OCI-LY1 (cell line): ENCODE measurements at regions not wholly inside any gene's neighbourhood (a gene's known extent, or its start where the extent isn't known, plus 50 kb on each side); places are given as distances from the start of the nearest gene placed in this dataset.

Source experiments
- H2AFZ ChIP-seq: fragments of 200-600 bp; sonication (generic), shearing (Covaris generic); 2 replicates; pipeline ENCODE4 v1.6.0; 2014; ENCODE audit warnings: antibody characterized with exemption, mild to moderate bottlenecking, low read length
- H3F3A ChIP-seq: fragments of 200-600 bp; sonication (generic), shearing (Covaris generic); 2 replicates; pipeline ENCODE4 v1.6.0; 2014; ENCODE audit warnings: mild to moderate bottlenecking, antibody characterized with exemption, low read length, moderate library complexity; ENCODE audit not compliant: insufficient read depth
- H3K27ac ChIP-seq: fragments of 200-600 bp; sonication (generic); 2 replicates; pipeline ENCODE4 v1.5.1; 2014; ENCODE audit warnings: low read length, mixed run types, mild to moderate bottlenecking, low read depth; ENCODE audit not compliant: poor library complexity, severe bottlenecking
- H3K27me3 ChIP-seq: fragments of 200-600 bp; sonication (generic); 2 replicates; pipeline ENCODE4 v1.6.0; 2014; ENCODE audit warnings: antibody characterized with exemption, mild to moderate bottlenecking, low read length, moderate library complexity; ENCODE audit not compliant: insufficient read depth
- H3K36me3 ChIP-seq: fragments of 200-600 bp; sonication (generic); 2 replicates; pipeline ENCODE4 v1.6.1; 2014; ENCODE audit warnings: mild to moderate bottlenecking, antibody characterized with exemption, low read length, moderate library complexity, mixed read lengths; ENCODE audit not compliant: insufficient read depth
- H3K4me1 ChIP-seq: fragments of 200-600 bp; sonication (generic); 2 replicates; pipeline ENCODE4 v1.5.1; 2014; ENCODE audit warnings: mild to moderate bottlenecking, low read length, moderate library complexity; ENCODE audit not compliant: insufficient read depth, severe bottlenecking
- H3K4me2 ChIP-seq: fragments of 200-600 bp; sonication (generic), shearing (Covaris generic); 2 replicates; pipeline ENCODE4 v1.6.1; 2014; ENCODE audit warnings: low read length
- H3K4me3 ChIP-seq: fragments of 200-600 bp; sonication (generic); 2 replicates; pipeline ENCODE4 v1.5.1; 2014; ENCODE audit warnings: low read length, low read depth, mild to moderate bottlenecking, mixed read lengths; ENCODE audit not compliant: poor library complexity, severe bottlenecking
- H3K79me2 ChIP-seq: fragments of 200-600 bp; shearing (Covaris generic); 2 replicates; pipeline ENCODE4 v1.6.1; 2016; ENCODE audit warnings: mixed run types, low read length, mixed read lengths; ENCODE audit not compliant: insufficient read depth
- H3K9ac ChIP-seq: fragments of 200-600 bp; sonication (generic), shearing (Covaris generic); 2 replicates; pipeline ENCODE4 v1.6.1; 2014; ENCODE audit warnings: mild to moderate bottlenecking, low read length, mixed read lengths
- H3K9me2 ChIP-seq: fragments of 200-600 bp; sonication (generic), shearing (Covaris generic); 2 replicates; pipeline ENCODE4 v1.6.1; 2014; ENCODE audit warnings: low read depth, mild to moderate bottlenecking, low read length, mixed read lengths
- H3K9me3 ChIP-seq: fragments of 200-600 bp; shearing (Covaris generic); 2 replicates; pipeline ENCODE4 v1.6.1; 2014; ENCODE audit warnings: low read length, mixed read lengths
- H4K20me1 ChIP-seq: fragments of 200-600 bp; sonication (generic), shearing (Covaris generic); 2 replicates; pipeline ENCODE4 v1.6.0; 2016; ENCODE audit warnings: mild to moderate bottlenecking, low read length; ENCODE audit not compliant: insufficient read depth
- EZH2 ChIP-seq: fragments of 200-600 bp; sonication (generic), shearing (Covaris generic); IDR thresholded peaks from 2 replicates; pipeline ENCODE4 v1.8.0; 2017; ENCODE audit warnings: borderline replicate concordance, mixed run types, mild to moderate bottlenecking, antibody characterized with exemption, low read length, moderate library complexity, mixed read lengths
- TF ChIP-seq, protein P1 (sequence below): fragments of 200-600 bp; sonication (generic), shearing (Covaris generic); IDR thresholded peaks from 2 replicates; pipeline ENCODE4 v1.5.1; 2017; ENCODE audit warnings: mild to moderate bottlenecking, antibody characterized with exemption, low read length, moderate library complexity, mixed read lengths

DNA sequence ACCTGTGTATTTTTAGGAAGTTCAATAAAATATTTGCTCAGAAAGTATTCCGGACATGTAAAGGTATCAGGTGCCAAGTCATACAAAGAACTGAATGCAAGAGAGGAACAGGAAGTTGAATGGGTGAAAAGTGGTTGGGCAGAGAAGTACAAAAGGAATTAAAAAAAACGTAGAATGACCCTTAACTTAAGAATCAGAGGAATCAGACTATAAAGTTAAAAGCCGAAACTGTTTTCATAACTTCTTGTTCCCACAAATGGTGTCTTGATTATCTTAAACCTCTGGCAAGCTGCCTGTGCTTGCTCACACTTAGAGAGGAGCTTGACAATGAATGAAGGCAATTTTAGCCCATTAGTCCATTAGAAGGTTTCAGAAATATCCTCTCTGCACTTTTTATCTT is 81.6 kb upstream of the HHIP start:
- Histone ChIP-seq H3K27ac (no peak overlapping the region), H3K4me1 (no peaks in the 10 kb centered on the region), H3K27me3 (no peaks in the 10 kb centered on the region), H3K4me2 (no peak overlapping the region), H4K20me1 (no peaks in the 10 kb centered on the region), H3K36me3 (no peaks in the 10 kb centered on the region), H2AFZ (no peak overlapping the region), H3K4me3 (no peak overlapping the region), H3K9me2 (no peaks in the 10 kb centered on the region), H3K9me3 (no peaks in the 10 kb centered on the region), H3K9ac (no peak overlapping the region), H3F3A (no peaks in the 10 kb centered on the region), H3K79me2 (no peaks in the 10 kb centered on the region)
- TF ChIP-seq, protein P1, sequence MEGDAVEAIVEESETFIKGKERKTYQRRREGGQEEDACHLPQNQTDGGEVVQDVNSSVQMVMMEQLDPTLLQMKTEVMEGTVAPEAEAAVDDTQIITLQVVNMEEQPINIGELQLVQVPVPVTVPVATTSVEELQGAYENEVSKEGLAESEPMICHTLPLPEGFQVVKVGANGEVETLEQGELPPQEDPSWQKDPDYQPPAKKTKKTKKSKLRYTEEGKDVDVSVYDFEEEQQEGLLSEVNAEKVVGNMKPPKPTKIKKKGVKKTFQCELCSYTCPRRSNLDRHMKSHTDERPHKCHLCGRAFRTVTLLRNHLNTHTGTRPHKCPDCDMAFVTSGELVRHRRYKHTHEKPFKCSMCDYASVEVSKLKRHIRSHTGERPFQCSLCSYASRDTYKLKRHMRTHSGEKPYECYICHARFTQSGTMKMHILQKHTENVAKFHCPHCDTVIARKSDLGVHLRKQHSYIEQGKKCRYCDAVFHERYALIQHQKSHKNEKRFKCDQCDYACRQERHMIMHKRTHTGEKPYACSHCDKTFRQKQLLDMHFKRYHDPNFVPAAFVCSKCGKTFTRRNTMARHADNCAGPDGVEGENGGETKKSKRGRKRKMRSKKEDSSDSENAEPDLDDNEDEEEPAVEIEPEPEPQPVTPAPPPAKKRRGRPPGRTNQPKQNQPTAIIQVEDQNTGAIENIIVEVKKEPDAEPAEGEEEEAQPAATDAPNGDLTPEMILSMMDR, result no peak
- TF ChIP-seq EZH2, result no peak

DNA sequence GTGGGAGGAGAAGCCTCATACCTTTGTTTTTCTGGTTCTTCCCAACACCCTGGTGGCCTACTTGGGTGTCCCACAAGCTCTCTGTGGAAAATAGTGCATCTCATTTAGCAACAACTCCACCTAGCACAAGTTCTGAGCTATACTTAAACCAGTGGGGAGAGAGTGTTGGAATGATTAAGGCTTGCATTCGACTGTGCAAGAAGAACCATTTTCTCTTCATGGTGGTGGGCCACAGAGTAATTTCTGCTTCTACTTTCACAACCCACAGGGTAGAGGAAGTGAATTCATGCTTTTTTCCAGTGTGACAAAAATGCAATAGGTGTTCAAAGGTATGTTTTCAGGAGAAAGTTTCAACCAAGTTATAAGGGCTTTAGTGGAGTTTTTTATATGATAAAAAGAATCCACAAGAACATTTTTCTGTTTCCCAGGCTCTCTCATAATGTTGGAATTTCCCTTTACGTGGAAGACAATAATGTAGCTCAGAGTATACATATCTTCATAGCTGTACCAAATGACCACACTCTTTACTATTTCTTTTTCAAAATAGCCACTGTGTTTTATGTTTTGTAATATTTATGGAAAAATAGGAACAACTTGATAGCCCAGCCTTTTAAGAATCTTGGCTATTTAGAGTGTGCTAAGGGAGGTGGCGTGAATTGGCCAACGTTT is 80.3 kb upstream of the HHIP start:
- Histone ChIP-seq H3K9ac (no peak overlapping the region), H4K20me1 (no peaks in the 10 kb centered on the region), H3K9me3 (no peaks in the 10 kb centered on the region), H3K79me2 (no peaks in the 10 kb centered on the region), H3K27ac (no peak overlapping the region), H2AFZ (no peak overlapping the region), H3K4me1 (no peaks in the 10 kb centered on the region), H3K9me2 (no peaks in the 10 kb centered on the region), H3K4me3 (no peak overlapping the region), H3K36me3 (no peaks in the 10 kb centered on the region), H3K27me3 (no peaks in the 10 kb centered on the region), H3K4me2 (no peak overlapping the region), H3F3A (no peaks in the 10 kb centered on the region)
- TF ChIP-seq EZH2, result no peak
- TF ChIP-seq, protein P1, result no peak

DNA sequence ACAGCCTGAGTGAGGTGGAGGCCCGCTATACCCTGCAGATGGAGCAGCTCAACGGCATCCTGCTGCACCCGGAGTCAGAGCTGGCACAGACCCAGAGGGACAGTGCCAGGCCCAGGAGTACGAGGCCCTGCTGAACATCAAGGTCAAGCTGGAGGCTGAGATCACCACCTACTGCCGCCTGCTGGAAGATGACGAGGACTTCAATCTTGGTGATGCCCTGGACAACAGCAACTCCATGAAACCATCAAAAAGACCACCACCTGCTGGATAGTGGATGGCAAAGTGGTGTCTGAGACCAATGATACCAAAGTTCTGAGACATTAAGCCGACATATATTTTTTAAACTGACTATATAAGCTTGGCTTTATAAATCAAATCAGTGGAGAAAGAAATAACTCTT is 73.3 kb upstream of the HHIP start:
- Histone ChIP-seq H3K9me2 (no peaks in the 10 kb centered on the region), H4K20me1 (no peaks in the 10 kb centered on the region), H3K4me3 (no peak overlapping the region), H3K9me3 (no peaks in the 10 kb centered on the region), H2AFZ (no peak overlapping the region), H3F3A (no peaks in the 10 kb centered on the region), H3K79me2 (no peaks in the 10 kb centered on the region), H3K4me2 (no peak overlapping the region), H3K27ac (no peak overlapping the region), H3K9ac (no peak overlapping the region), H3K27me3 (no peaks in the 10 kb centered on the region), H3K4me1 (no peaks in the 10 kb centered on the region), H3K36me3 (no peaks in the 10 kb centered on the region)
- TF ChIP-seq, protein P1, result peak; percentile 37; the same call in 1 of the 2 replicates
- TF ChIP-seq EZH2, result no peak
